SH-SY5Y (cell line): ENCODE measurements at regions not wholly inside any gene's neighbourhood (a gene's known extent, or its start where the extent isn't known, plus 50 kb on each side); places are given as distances from the start of the nearest gene placed in this dataset.

Experiments used
- GATA2 ChIP-seq: IDR thresholded peaks from 2 replicates; pipeline ENCODE4 v1.6.1; 2011; ENCODE audit warnings: mild to moderate bottlenecking, low read depth, low read length
- GATA3 ChIP-seq: IDR thresholded peaks from 2 replicates; pipeline ENCODE4 v1.6.1; 2011; ENCODE audit warnings: low read depth, mild to moderate bottlenecking, low read length, moderate library complexity

- TF ChIP-seq GATA2 (no peak), GATA3 (no peak)
Observed at GRCh38 chr16:49970797-49971431, 54.1 kb upstream of the CNEP1R1 start.
